K562 (cell line): ENCODE measurements at regions not wholly inside any gene's neighbourhood (a gene's known extent, or its start where the extent isn't known, plus 50 kb on each side); places are given as distances from the start of the nearest gene placed in this dataset.

ENCODE experiments used
- ATAC-seq: fragments of 200-7000 bp; cut with Tn5 transposase; 3 replicates; pipeline ENCODE4 v1.9.1; 2020; ENCODE audit warnings: moderate library complexity
- BruUV-seq: library from RNA; stranded (reverse); fragments of 400-500 nt; replicated peaks from 2 replicates; lab custom pipeline; 2021; lab: Mats Ljungman, UMichigan
- CTCF ChIA-PET: fragments of 300-600 bp; formaldehyde crosslinking; extraction: SDS; loops from one replicate; lab custom pipeline; 2021; ENCODE audit warnings: low intra/inter-chr PET ratio; lab: Yijun Ruan, JAX
- POLR2A ChIA-PET: fragments of 300-600, 350-650 bp; sonication (Branson Sonifier 250); formaldehyde crosslinking; extraction: SDS; loops from one replicate; lab custom pipeline; 2021; ENCODE audit warnings: antibody characterized with exemption, inconsistent platforms; lab: Yijun Ruan, JAX
- DNase-seq, 4 experiments: peaks; one replicate each; pipeline versions ENCODE4 v3.0.0 to v3.0.0-alpha.2; 2011 to 2018; ENCODE audit warnings: low spot score in 3 of 4, mixed read lengths in 3 of 4; ENCODE audit errors: extremely low read depth in 1 of 4
- FAIRE-seq: peaks from 2 replicates; lab custom pipeline; 2011; peaks lifted over from hg19 to GRCh38; lab: Jason Lieb, UNC
- H2AFZ ChIP-seq: 2 replicates; pipeline ENCODE4 v1.6.0; 2011; ENCODE audit warnings: low read depth, low read length, control low read depth, inconsistent platforms
- H3K27ac ChIP-seq: fragments of 200-600 bp; 3 replicates; pipeline ENCODE4 v1.8.0; 2011; ENCODE audit warnings: low read depth, mild to moderate bottlenecking, control low read depth, inconsistent platforms, low read length, moderate library complexity, mixed read lengths; ENCODE audit errors: extremely low read depth
- H3K27me3 ChIP-seq, 2 experiments: fragments of 300-600 bp in 1 of 2; 2 replicates in 1 of 2; 3 replicates in 1 of 2; pipeline versions ENCODE4 v1.6.0 to v1.8.0; 2011; ENCODE audit warnings: inconsistent platforms in 2 of 2, low read length in 2 of 2, mild to moderate bottlenecking in 1 of 2, mixed read lengths in 1 of 2, moderate library complexity in 1 of 2; ENCODE audit not compliant: control insufficient read depth in 2 of 2, insufficient read depth in 2 of 2
- H3K36me3 ChIP-seq: fragments of 300-600 bp; 3 replicates; pipeline ENCODE4 v1.8.0; 2011; ENCODE audit warnings: mild to moderate bottlenecking, low read length, inconsistent platforms; ENCODE audit not compliant: control insufficient read depth, insufficient read depth
- H3K4me1 ChIP-seq, 2 experiments: fragments of 200-600 bp in 1 of 2; replicated peaks in 1 of 2; 2 replicates in 1 of 2; 3 replicates in 1 of 2; pipeline versions ENCODE4 v1.5.1 to v1.8.0; 2011; ENCODE audit warnings: inconsistent platforms in 2 of 2, low read length in 2 of 2, mild to moderate bottlenecking in 1 of 2, mixed read lengths in 1 of 2, moderate library complexity in 1 of 2; ENCODE audit not compliant: control insufficient read depth in 2 of 2, insufficient read depth in 2 of 2
- H3K4me2 ChIP-seq: 2 replicates; pipeline ENCODE4 v1.6.1; 2011; ENCODE audit warnings: low read length, control low read depth, inconsistent platforms, mixed read lengths; ENCODE audit not compliant: insufficient read depth
- H3K4me3 ChIP-seq: fragments of 200-600 bp; sonication (generic), shearing (Covaris generic); 2 replicates; pipeline ENCODE4 v1.5.1; 2016; ENCODE audit warnings: control low read depth, inconsistent platforms
- H3K79me2 ChIP-seq: fragments of 200-600 bp; 3 replicates; pipeline ENCODE4 v1.8.0; 2011; ENCODE audit warnings: low read length, inconsistent platforms; ENCODE audit not compliant: control insufficient read depth, insufficient read depth
- H3K9ac ChIP-seq, 2 experiments: 2 replicates each; pipeline versions ENCODE4 v1.6.0 to v1.6.1; 2011; ENCODE audit warnings: low read depth in 2 of 2, low read length in 2 of 2, control low read depth in 1 of 2, inconsistent platforms in 1 of 2, mild to moderate bottlenecking in 1 of 2, mixed read lengths in 1 of 2; ENCODE audit not compliant: insufficient read depth in 1 of 2
- H3K9me1 ChIP-seq: one replicate; pipeline ENCODE4 v1.6.0; 2011; ENCODE audit warnings: inconsistent platforms, mild to moderate bottlenecking, low read length, moderate library complexity; ENCODE audit not compliant: control insufficient read depth, insufficient read depth
- H3K9me3 ChIP-seq: replicated peaks from 2 replicates; pipeline ENCODE4 v1.5.1; 2011; ENCODE audit warnings: low read depth, low read length, inconsistent platforms; ENCODE audit not compliant: control insufficient read depth, insufficient read depth
- H4K20me1 ChIP-seq: replicated peaks from 2 replicates; pipeline ENCODE4 v1.6.1; 2011; ENCODE audit warnings: low read length, inconsistent platforms, mixed read lengths; ENCODE audit not compliant: control insufficient read depth, insufficient read depth
- CEBPB ChIP-seq: fragments of 450-650 bp; IDR thresholded peaks from 2 replicates; pipeline ENCODE4 v1.6.1; 2016; ENCODE audit warnings: missing genetic modification characterization, missing compliant biosample characterization
- KDM5B ChIP-seq: fragments of 200-600 bp; sonication (generic); IDR thresholded peaks from 2 replicates; pipeline ENCODE4 v1.6.1; 2012; ENCODE audit warnings: low read depth, mild to moderate bottlenecking, moderate library complexity, low read length, control low read depth, inconsistent platforms; ENCODE audit not compliant: insufficient replicate concordance
- NFE2 ChIP-seq: IDR thresholded peaks from 2 replicates; pipeline ENCODE4 v1.6.1; 2014; ENCODE audit warnings: antibody characterized with exemption, low read depth
- POU5F1 ChIP-seq: fragments of 150-350 bp; IDR thresholded peaks from 2 replicates; pipeline ENCODE4 v1.6.1; 2014; ENCODE audit warnings: borderline replicate concordance, low read length, low read depth, mild to moderate bottlenecking; ENCODE audit not compliant: partially characterized antibody
- RBFOX2 ChIP-seq: fragments of 200-400 bp; formaldehyde crosslinking; IDR thresholded peaks from 2 replicates; pipeline ENCODE4 v1.6.1; 2017; ENCODE audit warnings: low read depth, mild to moderate bottlenecking, low read length, moderate library complexity
- RFX5 ChIP-seq: IDR thresholded peaks from 2 replicates; pipeline ENCODE4 v1.6.1; 2011; ENCODE audit warnings: low read depth, mild to moderate bottlenecking, improper control_type of control experiment, low read length
- TEAD2 ChIP-seq: fragments of 450-650 bp; IDR thresholded peaks from 2 replicates; pipeline ENCODE4 v1.6.1; 2016; ENCODE audit warnings: missing genetic modification characterization, control low read depth, missing compliant biosample characterization
- U2AF2 ChIP-seq: fragments of 200-400 bp; formaldehyde crosslinking; optimal IDR thresholded peaks from 2 replicates; pipeline ENCODE3; 2017; ENCODE audit warnings: low read depth, mild to moderate bottlenecking, low read length
- ZNF551 ChIP-seq: fragments of 250-450 bp; sonication (Bioruptor Pico); IDR thresholded peaks from 2 replicates; pipeline ENCODE4 v1.5.0; 2021; ENCODE audit warnings: mild to moderate bottlenecking, moderate library complexity
- ZNF830 ChIP-seq: fragments of 250-450 bp; sonication (Bioruptor Pico); IDR thresholded peaks from 2 replicates; pipeline ENCODE4 v1.5.0; 2021; ENCODE audit warnings: mild to moderate bottlenecking
- ZSCAN32 ChIP-seq: fragments of 450-650 bp; formaldehyde crosslinking; IDR thresholded peaks from 2 replicates; pipeline ENCODE4 v1.4.0; 2020; ENCODE audit warnings: mild to moderate bottlenecking, moderate library complexity
- ZZZ3 ChIP-seq: fragments of 450-650 bp; IDR thresholded peaks from 2 replicates; pipeline ENCODE4 v1.6.1; 2016; ENCODE audit warnings: antibody characterized with exemption, mild to moderate bottlenecking, moderate library complexity
- WGBS: fragments of 100-300 bp; shearing (Covaris generic); methylation state at CpG from one replicate; pipeline ENCODE4 v1.1.6; 2016; ENCODE audit warnings: low coverage, mixed read lengths; ENCODE audit not compliant: insufficient coverage; ENCODE audit errors: missing lambda C conversion rate; 5-methylcytosine and 5-hydroxymethylcytosine counted together
- in situ Hi-C: fragments of 300-500 bp; cut with MboI; formaldehyde crosslinking; loops from 4 replicates; pipeline ENCODE4 v1.15.0; 2018; ENCODE audit warnings: inconsistent platforms, mixed read lengths
- intact Hi-C: fragments of 100-400 bp; cut with micrococcal nuclease; formaldehyde crosslinking; loops from 2 replicates; pipeline ENCODE4 v1.14.2; 2022
- TF ChIP-seq, protein P1 (sequence below): fragments of 450-650 bp; IDR thresholded peaks from 2 replicates; pipeline ENCODE4 v1.7.0; 2016; ENCODE audit warnings: borderline replicate concordance
- TF ChIP-seq, protein P2 (sequence below): fragments of 450-650 bp; conservative IDR thresholded peaks from 2 replicates; pipeline ENCODE4 v1.6.1; 2016; ENCODE audit warnings: missing genetic modification characterization, low read depth, mild to moderate bottlenecking, missing compliant biosample characterization, moderate library complexity
- TF ChIP-seq, protein P3 (sequence below): fragments of 250-450 bp; sonication (Bioruptor Pico); IDR thresholded peaks from 2 replicates; pipeline ENCODE4 v1.4.0; 2020

DNA sequence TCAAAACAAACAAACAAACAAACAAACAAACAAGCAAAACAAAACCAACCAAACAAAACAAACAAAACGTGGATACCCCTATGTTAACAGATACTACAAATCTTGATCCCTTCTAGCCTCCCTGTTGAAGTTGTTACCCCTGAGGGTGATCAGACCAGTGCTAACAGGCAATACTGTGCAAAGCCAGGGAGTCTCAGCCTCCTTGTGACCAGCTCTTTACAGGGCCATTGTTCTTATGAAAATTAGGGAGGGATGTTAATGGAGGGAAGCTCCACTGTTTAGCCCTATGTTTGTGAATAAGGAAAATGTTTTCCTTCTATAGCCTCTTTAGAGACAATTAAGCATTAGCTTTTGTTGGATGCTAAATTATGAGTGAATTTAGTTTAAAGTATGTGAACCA, 1072.1 kb upstream of the WWC1 start:
- ChIA-PET CTCF (no interaction called here), POLR2A (no interaction called here)
- Histone ChIP-seq H3K4me3 (no peak overlapping the region), H3K79me2 (no peaks in the 10 kb centered on the region), H2AFZ (no peak overlapping the region), H3K9me3 (no peaks in the 10 kb centered on the region), H3K27me3 (no peaks in the 10 kb centered on the region), H3K36me3 (no peaks in the 10 kb centered on the region), H3K4me1 (no peaks in the 10 kb centered on the region), H3K9ac (no peak overlapping the region), H4K20me1 (no peaks in the 10 kb centered on the region), H3K4me2 (no peak overlapping the region), H3K9me1 (no peaks in the 10 kb centered on the region), H3K27ac (no peak overlapping the region)
- FAIRE-seq (no peak), ATAC-seq (no peak), DNase-seq (no peak)
- WGBS, result 0% methylated on average over 1 of the region's 1 CpG
- no peak for TF ChIP-seq ZZZ3
- TF ChIP-seq, protein P1, sequence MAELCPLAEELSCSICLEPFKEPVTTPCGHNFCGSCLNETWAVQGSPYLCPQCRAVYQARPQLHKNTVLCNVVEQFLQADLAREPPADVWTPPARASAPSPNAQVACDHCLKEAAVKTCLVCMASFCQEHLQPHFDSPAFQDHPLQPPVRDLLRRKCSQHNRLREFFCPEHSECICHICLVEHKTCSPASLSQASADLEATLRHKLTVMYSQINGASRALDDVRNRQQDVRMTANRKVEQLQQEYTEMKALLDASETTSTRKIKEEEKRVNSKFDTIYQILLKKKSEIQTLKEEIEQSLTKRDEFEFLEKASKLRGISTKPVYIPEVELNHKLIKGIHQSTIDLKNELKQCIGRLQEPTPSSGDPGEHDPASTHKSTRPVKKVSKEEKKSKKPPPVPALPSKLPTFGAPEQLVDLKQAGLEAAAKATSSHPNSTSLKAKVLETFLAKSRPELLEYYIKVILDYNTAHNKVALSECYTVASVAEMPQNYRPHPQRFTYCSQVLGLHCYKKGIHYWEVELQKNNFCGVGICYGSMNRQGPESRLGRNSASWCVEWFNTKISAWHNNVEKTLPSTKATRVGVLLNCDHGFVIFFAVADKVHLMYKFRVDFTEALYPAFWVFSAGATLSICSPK, result no peak
- TF ChIP-seq, protein P2, sequence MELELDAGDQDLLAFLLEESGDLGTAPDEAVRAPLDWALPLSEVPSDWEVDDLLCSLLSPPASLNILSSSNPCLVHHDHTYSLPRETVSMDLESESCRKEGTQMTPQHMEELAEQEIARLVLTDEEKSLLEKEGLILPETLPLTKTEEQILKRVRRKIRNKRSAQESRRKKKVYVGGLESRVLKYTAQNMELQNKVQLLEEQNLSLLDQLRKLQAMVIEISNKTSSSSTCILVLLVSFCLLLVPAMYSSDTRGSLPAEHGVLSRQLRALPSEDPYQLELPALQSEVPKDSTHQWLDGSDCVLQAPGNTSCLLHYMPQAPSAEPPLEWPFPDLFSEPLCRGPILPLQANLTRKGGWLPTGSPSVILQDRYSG (tag), result no peak
- TF ChIP-seq RBFOX2, result no peak
- no peak for TF ChIP-seq KDM5B
- TF ChIP-seq, protein P3, sequence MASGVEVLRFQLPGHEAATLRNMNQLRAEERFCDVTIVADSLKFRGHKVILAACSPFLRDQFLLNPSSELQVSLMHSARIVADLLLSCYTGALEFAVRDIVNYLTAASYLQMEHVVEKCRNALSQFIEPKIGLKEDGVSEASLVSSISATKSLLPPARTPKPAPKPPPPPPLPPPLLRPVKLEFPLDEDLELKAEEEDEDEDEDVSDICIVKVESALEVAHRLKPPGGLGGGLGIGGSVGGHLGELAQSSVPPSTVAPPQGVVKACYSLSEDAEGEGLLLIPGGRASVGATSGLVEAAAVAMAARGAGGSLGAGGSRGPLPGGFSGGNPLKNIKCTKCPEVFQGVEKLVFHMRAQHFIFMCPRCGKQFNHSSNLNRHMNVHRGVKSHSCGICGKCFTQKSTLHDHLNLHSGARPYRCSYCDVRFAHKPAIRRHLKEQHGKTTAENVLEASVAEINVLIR (CRISPR knock-in tag), result no peak
- TF ChIP-seq NFE2, result no peak
- no peak for TF ChIP-seq ZSCAN32 (CRISPR knock-in tag)
- no peak for TF ChIP-seq RFX5
- TF ChIP-seq TEAD2 (tag), result no peak
- TF ChIP-seq CEBPB, result no peak
- no peak for TF ChIP-seq ZNF830 (CRISPR knock-in tag)
- TF ChIP-seq U2AF2, result no peak
- no peak for TF ChIP-seq POU5F1
- TF ChIP-seq ZNF551 (CRISPR knock-in tag), result no peak
- intact Hi-C loops, result no loop called here
- in situ Hi-C loops, result no loop called here
- no TSS peak for BruUV-seq
